Osteocyte (in vitro differentiated cells): ENCODE measurements at regions not wholly inside any gene's neighbourhood (a gene's known extent, or its start where the extent isn't known, plus 50 kb on each side); places are given as distances from the start of the nearest gene placed in this dataset.

Source experiments
- DNase-seq: peaks from one replicate; pipeline ENCODE4 v3.0.0; 2021; ENCODE audit warnings: mixed read lengths; ENCODE audit not compliant: unreplicated experiment; ENCODE audit errors: extremely low spot score
- H3K27ac Mint-ChIP-seq: one replicate; pipeline ENCODE4 v1.8.0; 2021; ENCODE audit warnings: mild to moderate bottlenecking, mixed read lengths; ENCODE audit not compliant: unreplicated experiment
- H3K27me3 Mint-ChIP-seq: one replicate; pipeline ENCODE4 v1.8.0; 2021; ENCODE audit warnings: mixed read lengths; ENCODE audit not compliant: unreplicated experiment
- H3K36me3 Mint-ChIP-seq: one replicate; pipeline ENCODE4 v1.8.0; 2021; ENCODE audit warnings: mixed read lengths; ENCODE audit not compliant: unreplicated experiment
- H3K4me1 Mint-ChIP-seq: one replicate; pipeline ENCODE4 v1.8.0; 2021; ENCODE audit warnings: mixed read lengths; ENCODE audit not compliant: unreplicated experiment
- H3K4me3 Mint-ChIP-seq: one replicate; pipeline ENCODE4 v1.8.0; 2021; ENCODE audit warnings: mild to moderate bottlenecking, moderate library complexity, mixed read lengths; ENCODE audit not compliant: unreplicated experiment
- H3K9me3 Mint-ChIP-seq: one replicate; pipeline ENCODE4 v1.8.0; 2021; ENCODE audit warnings: mixed read lengths; ENCODE audit not compliant: unreplicated experiment
- CTCF ChIP-seq: fragments of 200-600 bp; sonication (generic); IDR thresholded peaks from 2 replicates; pipeline ENCODE4 v1.5.0; 2021; ENCODE audit warnings: antibody characterized with exemption, mild to moderate bottlenecking, moderate library complexity

- Mint-ChIP-seq H3K4me1 (peaks cover 26% of the 10 kb centered on the region), H3K27ac (peak overlapping the region; percentile 68), H3K27me3 (peaks cover 22% of the 10 kb centered on the region), H3K9me3 (peaks cover 28% of the 10 kb centered on the region), H3K4me3 (no peak overlapping the region), H3K36me3 (peaks cover 18% of the 10 kb centered on the region)
- TF ChIP-seq CTCF: no peak
- DNase-seq: no peak
Observed at GRCh38 chr7:42314696-42315095, 77.7 kb upstream of the GLI3 start.

GRCh38 chr7:42311195-42311594, 74.2 kb upstream of the GLI3 start:
- H3K36me3 Mint-ChIP-seq: peaks cover 19% of the 10 kb centered on the region
- H3K4me1 Mint-ChIP-seq: peaks cover 19% of the 10 kb centered on the region
- TF ChIP-seq CTCF: no peak
- peaks cover 28% of the 10 kb centered on the region for H3K9me3 Mint-ChIP-seq
- H3K27ac Mint-ChIP-seq: no peak overlapping the region
- no peak overlapping the region for H3K4me3 Mint-ChIP-seq
- DNase-seq: no peak
- H3K27me3 Mint-ChIP-seq: peaks cover 39% of the 10 kb centered on the region

GRCh38 chr7:42292991-42293521, 56.0 kb upstream of the GLI3 start:
- no peaks in the 10 kb centered on the region for H3K9me3 Mint-ChIP-seq
- peak overlapping the region; percentile 12 for H3K27ac Mint-ChIP-seq
- H3K4me1 Mint-ChIP-seq: peaks cover 12% of the 10 kb centered on the region
- DNase-seq: no peak
- no peak for TF ChIP-seq CTCF
- H3K27me3 Mint-ChIP-seq: peaks cover 28% of the 10 kb centered on the region
- no peaks in the 10 kb centered on the region for H3K36me3 Mint-ChIP-seq
- no peak overlapping the region for H3K4me3 Mint-ChIP-seq

GRCh38 chr7:42289473-42289872, 52.5 kb upstream of the GLI3 start:
- Mint-ChIP-seq H3K27ac (no peak overlapping the region), H3K4me3 (no peak overlapping the region)
- no peak for TF ChIP-seq CTCF

More at GRCh38 chr7:42289473-42289872, 52.5 kb upstream of the GLI3 start:
- DNase-seq: no peak
- H3K9me3 Mint-ChIP-seq: no peaks in the 10 kb centered on the region
- H3K36me3 Mint-ChIP-seq: no peaks in the 10 kb centered on the region
- peaks cover 25% of the 10 kb centered on the region for H3K4me1 Mint-ChIP-seq
- peaks cover 30% of the 10 kb centered on the region for H3K27me3 Mint-ChIP-seq
